Lower lobe of right lung (tissue), 2 donors: ENCODE measurements at regions not wholly inside any gene's neighbourhood (a gene's known extent, or its start where the extent isn't known, plus 50 kb on each side); places are given as distances from the start of the nearest gene placed in this dataset.

ENCODE experiments used
- ATAC-seq, 2 donors: fragments of 200-7000 bp; cut with Tn5 transposase; one replicate each; pipeline ENCODE4 v1.9.1; 2020 to 2022; ENCODE audit warnings: mild to moderate bottlenecking in 2 of 2, moderate library complexity in 2 of 2
- DNase-seq: peaks from one replicate; pipeline ENCODE4 v3.0.0-alpha.2; 2020
- H3K27ac ChIP-seq: fragments of 200-600 bp; one replicate; pipeline ENCODE4 v1.8.0; 2022
- H3K27me3 ChIP-seq: fragments of 200-600 bp; one replicate; pipeline ENCODE4 v1.8.0; 2022; ENCODE audit warnings: low read depth
- H3K36me3 ChIP-seq: fragments of 200-600 bp; one replicate; pipeline ENCODE4 v1.8.0; 2022; ENCODE audit warnings: mild to moderate bottlenecking
- H3K4me1 ChIP-seq: fragments of 200-600 bp; one replicate; pipeline ENCODE4 v1.8.0; 2022
- H3K4me3 ChIP-seq: fragments of 200-600 bp; one replicate; pipeline ENCODE4 v1.8.0; 2022; ENCODE audit warnings: mild to moderate bottlenecking
- H3K9me3 ChIP-seq: fragments of 200-600 bp; one replicate; pipeline ENCODE4 v1.8.0; 2022
- intact Hi-C: fragments of 100-400 bp; cut with DNase I; formaldehyde crosslinking; loops from one replicate; pipeline ENCODE4 v1.11.0; 2022
- TF ChIP-seq, protein P1 (sequence below): fragments of 200-600 bp; IDR thresholded peaks from one replicate; pipeline ENCODE4 v1.8.0; 2022; ENCODE audit warnings: antibody characterized with exemption, mild to moderate bottlenecking
- donor health status: DM: no; HTN: yes; CAD: no; lungs with severe emphysema.

DNA sequence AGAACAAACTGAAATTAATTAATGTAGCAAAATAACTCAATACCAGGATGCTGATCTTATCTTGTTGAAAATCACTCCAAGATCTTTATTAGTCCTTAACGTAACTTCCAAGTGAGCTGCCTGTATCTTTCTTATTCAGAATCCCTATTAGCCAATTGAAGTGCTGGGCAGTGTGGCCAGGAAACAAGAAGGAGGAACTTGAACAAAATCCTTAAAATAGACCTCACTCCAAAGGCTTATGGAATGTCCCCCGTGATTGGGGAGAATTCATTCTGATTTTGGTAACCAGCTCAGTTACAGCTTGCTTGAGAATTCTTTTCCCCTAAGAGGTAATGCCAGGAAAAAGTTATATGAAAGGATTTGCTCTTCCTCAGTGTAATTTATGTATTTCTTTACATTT lies 171.0 kb downstream of the DEPDC1B start:
- no peak overlapping the region for H3K27ac ChIP-seq
- no peak for DNase-seq
- no peaks in the 10 kb centered on the region for H3K4me1 ChIP-seq
- no peaks in the 10 kb centered on the region for H3K36me3 ChIP-seq
- no peaks in the 10 kb centered on the region for H3K27me3 ChIP-seq
- ATAC-seq, result no peak
- no peak overlapping the region for H3K4me3 ChIP-seq
- H3K9me3 ChIP-seq, result no peaks in the 10 kb centered on the region
- intact Hi-C loops, result no loop called here
- TF ChIP-seq, protein P1, sequence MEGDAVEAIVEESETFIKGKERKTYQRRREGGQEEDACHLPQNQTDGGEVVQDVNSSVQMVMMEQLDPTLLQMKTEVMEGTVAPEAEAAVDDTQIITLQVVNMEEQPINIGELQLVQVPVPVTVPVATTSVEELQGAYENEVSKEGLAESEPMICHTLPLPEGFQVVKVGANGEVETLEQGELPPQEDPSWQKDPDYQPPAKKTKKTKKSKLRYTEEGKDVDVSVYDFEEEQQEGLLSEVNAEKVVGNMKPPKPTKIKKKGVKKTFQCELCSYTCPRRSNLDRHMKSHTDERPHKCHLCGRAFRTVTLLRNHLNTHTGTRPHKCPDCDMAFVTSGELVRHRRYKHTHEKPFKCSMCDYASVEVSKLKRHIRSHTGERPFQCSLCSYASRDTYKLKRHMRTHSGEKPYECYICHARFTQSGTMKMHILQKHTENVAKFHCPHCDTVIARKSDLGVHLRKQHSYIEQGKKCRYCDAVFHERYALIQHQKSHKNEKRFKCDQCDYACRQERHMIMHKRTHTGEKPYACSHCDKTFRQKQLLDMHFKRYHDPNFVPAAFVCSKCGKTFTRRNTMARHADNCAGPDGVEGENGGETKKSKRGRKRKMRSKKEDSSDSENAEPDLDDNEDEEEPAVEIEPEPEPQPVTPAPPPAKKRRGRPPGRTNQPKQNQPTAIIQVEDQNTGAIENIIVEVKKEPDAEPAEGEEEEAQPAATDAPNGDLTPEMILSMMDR, result no peak

- no peak overlapping the region for H3K4me3 ChIP-seq
- H3K36me3 ChIP-seq, result no peaks in the 10 kb centered on the region
- H3K4me1 ChIP-seq, result no peaks in the 10 kb centered on the region
- TF ChIP-seq, protein P1, result no peak
- intact Hi-C loops, result no loop called here
- ATAC-seq, result no peak
- no peaks in the 10 kb centered on the region for H3K9me3 ChIP-seq
- no peak overlapping the region for H3K27ac ChIP-seq
- no peaks in the 10 kb centered on the region for H3K27me3 ChIP-seq
- DNase-seq, result no peak
Observed at GRCh38 chr5:60527072-60527471, 172.9 kb downstream of the DEPDC1B start.

GRCh38 chr5:60526336-60526875 lies 173.6 kb downstream of the DEPDC1B start:
- Histone ChIP-seq H3K9me3 (no peaks in the 10 kb centered on the region), H3K27ac (no peak overlapping the region), H3K36me3 (no peaks in the 10 kb centered on the region), H3K4me1 (no peaks in the 10 kb centered on the region), H3K27me3 (no peaks in the 10 kb centered on the region), H3K4me3 (no peak overlapping the region)
- intact Hi-C loops, result no loop called here
- DNase-seq, result no peak
- TF ChIP-seq, protein P1, result no peak
- no peak for ATAC-seq

- Histone ChIP-seq H3K4me1 (peaks cover 6% of the 10 kb centered on the region), H3K27me3 (no peaks in the 10 kb centered on the region), H3K27ac (no peak overlapping the region), H3K4me3 (peak overlapping the region; percentile 9), H3K9me3 (no peaks in the 10 kb centered on the region), H3K36me3 (no peaks in the 10 kb centered on the region)
- intact Hi-C loops, result no loop called here
- ATAC-seq (no peak), DNase-seq (no peak)
- TF ChIP-seq, protein P1, result no peak
Observed at GRCh38 chr5:60522292-60522905, 177.6 kb downstream of the DEPDC1B start.

GRCh38 chr5:60521376-60522291 lies 178.3 kb downstream of the DEPDC1B start:
- no peak for ATAC-seq
- DNase-seq, result no peak
- peak overlapping the region; percentile 9 for H3K4me3 ChIP-seq
- peaks cover 6% of the 10 kb centered on the region for H3K4me1 ChIP-seq
- no peaks in the 10 kb centered on the region for H3K27me3 ChIP-seq
- TF ChIP-seq, protein P1, result no peak
- H3K36me3 ChIP-seq, result no peaks in the 10 kb centered on the region
- H3K9me3 ChIP-seq, result no peaks in the 10 kb centered on the region
- no peak overlapping the region for H3K27ac ChIP-seq
- intact Hi-C loops, result no loop called here
